RPMI7951 (cell line): ENCODE measurements at regions not wholly inside any gene's neighbourhood (a gene's known extent, or its start where the extent isn't known, plus 50 kb on each side); places are given as distances from the start of the nearest gene placed in this dataset.
A peak's percentile ranks its signal among the peaks of the same experiment; 100 is the strongest.
"Not testable (repeated sequence)": the region's sequence is repeated elsewhere in the genome, so short reads cannot be mapped to it uniquely, and the experiment has no call there.

Experiments
- DNase-seq: peaks from one replicate; pipeline ENCODE4 v3.0.0-alpha.2; 2012; ENCODE audit warnings: low read depth

- DNase-seq, result not testable (repeated sequence)
These were observed 114.5 kb upstream of the NBPF19 start for GRCh38 chr1:149360351-149360750.

GRCh38 chr1:149361310-149361709 lies 113.5 kb upstream of the NBPF19 start:
- not testable (repeated sequence) for DNase-seq

GRCh38 chr1:149364188-149364981 lies 110.5 kb upstream of the NBPF19 start:
- DNase-seq, result not testable (repeated sequence)

GRCh38 chr1:149366402-149366801 lies 108.4 kb upstream of the NBPF19 start:
- not testable (repeated sequence) for DNase-seq

- DNase-seq, result not testable (repeated sequence)
These were observed 107.3 kb upstream of the NBPF19 start for GRCh38 chr1:149367472-149368044.

GRCh38 chr1:149368337-149368736 lies 106.5 kb upstream of the NBPF19 start:
- DNase-seq, result not testable (repeated sequence)

GRCh38 chr1:149369081-149369480 lies 105.8 kb upstream of the NBPF19 start:
- DNase-seq, result not testable (repeated sequence)

- DNase-seq, result not testable (repeated sequence)
These were observed 102.9 kb upstream of the NBPF19 start for GRCh38 chr1:149371955-149372354.

- DNase-seq, result not testable (repeated sequence)
These were observed 96.4 kb upstream of the NBPF19 start for GRCh38 chr1:149378462-149378861.

- peak; percentile 66 for DNase-seq
These were observed 84.5 kb upstream of the NBPF19 start for GRCh38 chr1:149390173-149390926.

- DNase-seq, result not testable (repeated sequence)
These were observed 83.9 kb upstream of the NBPF19 start for GRCh38 chr1:149390931-149391330.

- not testable (repeated sequence) for DNase-seq
These were observed 79.0 kb upstream of the NBPF19 start for GRCh38 chr1:149395802-149396201.

- not testable (repeated sequence) for DNase-seq
These were observed 76.3 kb upstream of the NBPF19 start for GRCh38 chr1:149398527-149398926.

GRCh38 chr1:149408404-149408803 lies 66.4 kb upstream of the NBPF19 start:
- DNase-seq, result not testable (repeated sequence)

- DNase-seq, result not testable (repeated sequence)
These were observed 59.5 kb upstream of the NBPF19 start for GRCh38 chr1:149415373-149415772.

GRCh38 chr1:149418782-149419181 lies 56.1 kb upstream of the NBPF19 start:
- DNase-seq, result not testable (repeated sequence)

- not testable (repeated sequence) for DNase-seq
These were observed 51.7 kb upstream of the NBPF19 start for GRCh38 chr1:149423122-149423521.
